Neural progenitor cell (in vitro differentiated cells): ENCODE measurements at regions not wholly inside any gene's neighbourhood (a gene's known extent, or its start where the extent isn't known, plus 50 kb on each side); places are given as distances from the start of the nearest gene placed in this dataset.

Experiments used
- CTCF ChIP-seq: fragments of 200-600 bp; sonication (generic); IDR thresholded peaks from 2 replicates; pipeline ENCODE4 v1.5.1; 2017; ENCODE audit warnings: antibody characterized with exemption, mild to moderate bottlenecking
- EZH2 ChIP-seq: fragments of 200-600 bp; sonication (generic); IDR thresholded peaks from 2 replicates; pipeline ENCODE4 v1.6.1; 2017; ENCODE audit warnings: antibody characterized with exemption, mild to moderate bottlenecking, moderate library complexity

GRCh38 chr3:25130724-25131520 is 297.1 kb upstream of the RARB start:
- TF ChIP-seq CTCF (no peak), EZH2 (no peak)
